HG02970 (cell line): ENCODE measurements at regions not wholly inside any gene's neighbourhood (a gene's known extent, or its start where the extent isn't known, plus 50 kb on each side); places are given as distances from the start of the nearest gene placed in this dataset.

Experiments used
- ATAC-seq: cut with Tn5 transposase; IDR thresholded peaks from one replicate; pipeline ENCODE4 v1.9.1; 2021; ENCODE audit warnings: mild to moderate bottlenecking, moderate library complexity, moderate number of reproducible peaks; ENCODE audit not compliant: unreplicated experiment, low FRiP score

DNA sequence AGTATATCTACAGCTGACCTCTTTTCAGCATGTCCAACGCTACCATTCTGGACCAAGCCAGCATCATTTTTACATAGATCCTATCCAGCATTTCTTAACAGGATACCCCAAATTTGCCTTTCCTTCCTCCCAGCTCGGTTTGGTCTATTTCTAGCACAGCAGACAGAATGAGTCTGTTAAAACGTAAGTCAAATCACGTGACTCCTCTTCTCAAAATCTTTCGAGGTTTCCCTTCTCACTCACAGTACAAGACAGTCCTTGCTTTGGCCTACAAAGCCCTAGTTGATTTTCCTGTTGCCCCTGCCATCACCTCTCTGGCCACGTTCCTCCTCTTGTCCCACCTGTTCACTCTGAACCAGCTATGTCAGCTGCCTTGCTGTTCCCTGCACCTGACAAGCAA is 711.7 kb downstream of the SORCS3 start:
- no peak for ATAC-seq

DNA sequence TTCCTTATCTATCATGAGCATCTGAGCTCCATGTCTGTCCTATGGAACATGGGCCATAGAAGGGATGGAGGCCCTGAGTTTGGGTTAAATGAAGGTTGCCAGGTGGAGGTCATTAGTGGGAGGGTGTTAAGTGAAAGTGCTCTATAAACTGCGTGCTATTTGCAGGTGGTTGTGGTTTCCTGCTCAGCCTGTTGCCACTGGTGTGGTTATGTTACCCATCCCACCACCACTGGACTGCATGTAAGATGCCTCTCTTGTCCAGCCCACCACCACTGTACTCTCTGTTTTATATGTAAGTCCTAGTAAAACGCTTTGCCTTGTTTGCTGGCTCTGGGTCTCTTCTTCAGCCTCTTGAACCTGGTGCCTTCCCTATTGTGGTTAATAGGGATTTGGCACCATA is 711.2 kb downstream of the SORCS3 start:
- no peak for ATAC-seq

DNA sequence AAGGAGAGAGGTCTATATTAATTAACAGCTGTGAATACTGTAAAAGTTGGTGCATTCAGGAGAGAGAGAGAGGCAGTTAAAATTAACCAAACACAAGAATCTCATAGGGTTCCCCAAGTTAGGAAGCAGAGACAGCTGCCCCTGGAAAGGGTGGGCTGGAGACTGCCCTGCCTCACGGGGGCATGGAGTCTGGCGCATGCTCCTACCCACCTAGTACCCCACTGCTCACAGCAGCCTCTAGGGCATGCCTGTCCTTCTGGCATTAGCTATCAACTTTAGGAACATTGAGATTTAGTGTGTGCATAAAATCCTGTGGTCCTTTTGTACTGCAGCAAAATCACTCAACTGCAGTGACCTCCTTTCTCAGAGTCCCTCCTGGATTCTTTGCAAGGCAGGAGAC is 710.1 kb downstream of the SORCS3 start:
- ATAC-seq = no peak

DNA sequence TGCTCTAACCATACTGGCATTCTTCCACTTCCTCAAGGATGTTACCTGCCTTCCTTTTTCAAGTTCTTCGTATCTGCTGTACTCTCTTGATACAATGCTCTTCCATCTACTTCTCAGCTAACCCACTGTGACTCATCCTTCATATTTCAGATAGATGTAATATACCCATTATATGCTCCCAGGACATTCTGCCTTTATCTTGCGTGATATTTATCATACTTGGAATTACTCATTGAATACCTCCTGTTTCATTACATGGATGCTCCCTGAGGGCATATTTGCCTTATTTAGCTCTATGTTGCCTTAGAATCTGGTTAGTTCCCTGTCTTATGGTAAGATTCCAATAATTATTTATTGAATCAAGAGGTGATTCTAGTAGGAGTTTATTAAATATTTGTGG is 706.4 kb downstream of the SORCS3 start:
- no peak for ATAC-seq

DNA sequence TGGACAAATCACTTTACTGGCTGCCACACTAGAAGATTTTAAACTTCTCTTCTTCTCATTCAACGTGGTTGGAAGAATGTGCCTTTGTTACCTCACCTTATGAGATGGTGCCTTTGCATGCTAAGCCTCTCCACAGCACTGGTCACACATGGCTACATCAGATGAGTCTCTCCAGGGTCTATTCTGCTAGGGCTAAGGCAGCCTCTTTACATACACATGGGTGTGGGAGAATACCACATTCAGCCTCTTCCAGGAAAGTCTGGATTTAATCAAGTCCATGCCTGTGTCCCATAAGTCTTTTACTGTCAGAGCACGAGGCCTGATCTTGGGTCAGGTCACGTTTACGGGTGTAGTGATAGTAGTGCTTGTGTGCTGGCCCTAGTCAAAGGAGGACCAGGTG is 701.5 kb downstream of the SORCS3 start:
- no peak for ATAC-seq

DNA sequence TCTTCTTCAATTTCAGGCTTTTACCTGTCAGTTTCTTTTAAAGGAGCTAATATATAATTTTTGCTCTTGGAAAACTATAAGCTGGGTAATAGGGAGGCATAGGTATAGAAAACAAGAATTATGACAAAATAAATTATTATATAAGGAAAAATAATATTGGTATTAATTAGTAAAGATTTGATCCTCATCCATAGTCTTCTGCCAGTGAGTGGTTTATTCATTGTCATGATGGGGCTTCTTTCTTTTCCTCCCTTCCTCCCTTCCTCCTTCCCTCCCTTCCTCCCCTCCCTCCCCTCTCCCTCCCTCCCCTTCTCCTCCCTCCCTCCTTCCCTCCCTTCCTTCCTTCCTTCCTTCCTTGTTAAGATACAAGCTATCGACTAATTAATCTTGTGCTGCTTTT is 698.6 kb downstream of the SORCS3 start:
- no peak for ATAC-seq

DNA sequence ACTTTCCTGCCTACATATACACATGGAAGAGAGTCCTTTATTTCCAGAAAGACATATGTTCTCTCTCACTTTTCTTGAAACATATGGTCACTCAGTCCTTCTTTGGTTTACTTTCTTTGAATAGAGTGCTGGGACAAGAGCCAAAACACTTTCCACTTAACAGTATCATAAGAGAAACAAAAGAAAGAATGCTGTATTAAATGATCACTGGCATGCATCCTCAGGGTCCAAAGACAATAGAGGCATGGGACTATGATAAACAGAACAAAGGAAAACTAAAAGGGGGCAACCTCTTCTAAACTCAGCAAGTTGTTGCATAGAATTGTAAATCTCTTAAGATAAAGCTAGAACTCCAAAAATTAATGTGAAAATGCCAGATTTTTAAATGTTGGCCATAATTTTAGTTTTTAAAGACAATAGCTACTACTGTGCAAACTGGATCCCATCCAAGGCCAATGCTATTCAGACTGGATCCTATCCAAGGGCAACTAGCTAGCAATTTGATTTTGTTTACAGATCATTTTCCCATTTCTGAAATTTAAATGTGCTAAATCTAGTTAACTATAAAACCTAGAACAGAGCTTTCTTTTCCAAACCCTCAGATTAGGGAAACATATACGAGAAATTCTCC is 687.5 kb downstream of the SORCS3 start:
- ATAC-seq = no peak
